Head of caudate nucleus (tissue), 42 donors: ENCODE measurements at regions not wholly inside any gene's neighbourhood (a gene's known extent, or its start where the extent isn't known, plus 50 kb on each side); places are given as distances from the start of the nearest gene placed in this dataset.
"Not testable (repeated sequence)": the region's sequence is repeated elsewhere in the genome, so short reads cannot be mapped to it uniquely, and the experiment has no call there.

Experiments used
- DNase-seq, 42 donors: peaks; one replicate each; pipeline versions ENCODE4 v3.0.0 to v3.0.0-alpha.2; 2020 to 2021; ENCODE audit warnings: mixed read lengths in 7 of 42
- intact Hi-C: fragments of 100-400 bp; cut with DNase I; formaldehyde crosslinking; loops from one replicate; pipeline ENCODE4 v1.15.0; 2022

DNA sequence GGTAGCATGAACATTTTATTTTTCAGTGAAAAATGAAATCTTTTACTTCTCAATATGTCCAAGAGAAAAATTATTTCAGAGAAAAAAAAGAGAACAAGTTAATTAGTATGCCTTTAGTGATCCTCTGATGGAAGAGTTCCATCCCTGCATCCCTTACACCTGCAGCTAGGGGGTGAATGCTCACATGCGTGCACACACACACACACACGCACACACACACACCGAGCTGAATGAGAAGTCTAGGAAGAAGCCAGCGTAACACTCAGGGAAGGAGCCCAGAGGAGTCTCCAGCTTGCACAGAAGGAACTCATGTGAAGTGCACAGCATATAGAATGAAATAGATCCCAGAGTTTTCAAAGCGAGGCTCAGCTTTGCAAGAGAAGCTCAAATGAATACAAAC lies 510.5 kb downstream of the IRS2 start:
- peak in 1 of 42 donors; percentile 4 for DNase-seq
- intact Hi-C loops: no loop called here

DNA sequence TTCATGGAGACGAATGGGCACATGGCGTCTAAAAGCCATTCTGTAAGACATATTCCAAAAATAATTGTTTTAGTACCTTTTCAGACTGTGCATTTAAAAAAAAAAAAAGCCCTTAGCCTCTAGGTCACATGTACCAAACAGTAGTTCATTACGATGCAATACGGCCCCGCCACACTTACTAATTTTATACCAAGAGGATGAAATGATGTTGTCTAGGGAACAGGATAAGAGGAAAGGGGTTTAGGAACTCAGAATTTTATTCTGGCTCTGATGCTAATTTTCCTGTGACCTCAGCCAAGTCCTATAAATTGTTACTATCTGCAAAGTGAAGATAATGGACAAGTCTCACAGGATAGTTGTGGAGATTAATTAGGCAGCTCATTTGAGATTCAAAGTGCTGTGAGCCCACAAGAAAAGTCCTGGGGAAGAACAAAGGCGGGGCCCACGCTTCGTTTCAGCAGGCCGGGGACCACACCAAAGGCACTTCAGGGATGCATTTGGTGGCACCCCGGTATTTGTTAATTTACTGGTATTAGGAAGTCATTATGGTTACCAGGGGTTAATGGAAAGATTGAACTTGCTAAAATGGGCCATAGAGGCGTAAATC lies 511.1 kb downstream of the IRS2 start:
- intact Hi-C loops: no loop called here
- DNase-seq: no peak

DNA sequence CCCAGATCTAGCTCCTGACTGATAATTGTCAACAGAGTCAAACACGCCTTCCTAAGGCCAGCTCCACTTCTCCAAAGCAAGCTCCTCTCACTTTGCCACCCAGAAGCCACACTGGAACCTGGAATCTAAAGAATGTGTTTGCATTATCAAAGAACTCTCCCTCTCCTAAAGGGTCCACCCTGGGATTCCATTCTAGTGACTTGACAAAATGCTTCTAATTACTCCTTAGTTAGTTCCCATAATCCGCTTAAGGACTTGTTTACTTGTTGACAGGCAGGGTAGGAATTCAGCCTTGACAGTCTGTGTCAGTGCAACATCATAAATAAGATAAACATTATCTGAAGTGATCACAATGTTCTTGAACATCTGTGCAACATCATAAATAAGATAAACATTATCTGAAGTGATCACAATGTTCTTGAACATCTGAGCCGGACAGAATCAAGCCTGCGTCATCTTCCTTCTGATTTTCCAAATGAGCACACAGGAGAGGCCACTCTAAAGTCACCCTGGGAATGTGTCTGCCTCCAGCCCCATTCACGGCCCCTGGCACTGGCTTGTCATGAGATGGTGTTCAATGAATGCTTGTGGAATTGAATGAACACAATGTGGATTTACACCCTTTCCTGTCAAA lies 512.1 kb downstream of the IRS2 start:
- intact Hi-C loops: no loop called here
- no peak for DNase-seq

DNA sequence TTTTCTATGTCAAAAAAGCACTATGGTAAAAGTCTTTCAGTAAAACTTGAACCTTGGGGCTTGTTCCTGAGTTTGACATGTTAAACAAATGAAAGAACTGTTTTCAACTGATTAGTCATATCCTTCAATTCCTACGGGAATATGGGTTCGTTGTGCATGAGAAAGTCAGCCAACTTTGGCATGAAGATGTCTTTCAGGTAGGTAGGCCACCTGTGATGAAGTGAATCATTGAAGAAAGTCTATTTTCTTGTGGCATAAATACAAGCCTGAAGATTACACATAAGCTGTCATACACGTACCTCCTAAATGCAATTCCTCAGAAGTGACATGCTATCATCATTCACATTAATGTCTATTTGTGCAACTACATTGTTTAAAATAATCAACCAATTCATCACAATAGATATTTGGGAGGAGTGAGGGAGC lies 513.0 kb downstream of the IRS2 start:
- intact Hi-C loops: no loop called here
- no peak for DNase-seq

DNA sequence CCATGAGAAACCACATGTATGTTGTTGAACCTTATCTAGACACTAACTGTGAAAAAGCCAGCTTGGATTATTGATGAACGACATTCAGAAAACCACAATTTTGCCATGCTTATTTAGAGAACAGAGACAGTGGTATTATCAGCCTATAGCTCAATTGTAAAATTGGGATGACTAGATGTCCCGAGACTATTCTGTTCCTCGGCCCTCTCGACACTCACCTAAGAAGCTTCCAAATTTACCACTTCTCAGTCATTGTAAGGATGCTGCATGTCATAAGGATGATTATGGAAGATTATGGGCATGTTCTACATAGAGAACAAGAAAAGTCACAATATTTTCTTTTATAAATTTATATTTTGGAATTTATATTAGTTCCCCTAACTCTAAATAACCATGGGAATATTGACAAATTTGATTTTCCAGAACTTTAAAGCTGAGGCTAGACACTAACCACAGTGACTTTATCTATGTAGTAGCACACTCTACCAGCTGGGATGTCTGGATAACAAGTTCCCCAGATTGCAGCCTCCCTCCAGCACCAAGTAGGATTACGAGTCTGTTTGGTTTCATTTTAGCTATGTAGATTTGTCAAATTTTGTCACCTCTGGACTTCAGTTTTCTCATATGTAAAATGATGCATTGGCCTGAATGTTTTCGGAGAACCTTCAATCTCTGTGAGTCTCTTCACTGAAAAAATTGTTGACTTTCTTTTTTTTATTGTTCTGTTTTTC lies 513.6 kb downstream of the IRS2 start:
- intact Hi-C loops: no loop called here
- no peak for DNase-seq

DNA sequence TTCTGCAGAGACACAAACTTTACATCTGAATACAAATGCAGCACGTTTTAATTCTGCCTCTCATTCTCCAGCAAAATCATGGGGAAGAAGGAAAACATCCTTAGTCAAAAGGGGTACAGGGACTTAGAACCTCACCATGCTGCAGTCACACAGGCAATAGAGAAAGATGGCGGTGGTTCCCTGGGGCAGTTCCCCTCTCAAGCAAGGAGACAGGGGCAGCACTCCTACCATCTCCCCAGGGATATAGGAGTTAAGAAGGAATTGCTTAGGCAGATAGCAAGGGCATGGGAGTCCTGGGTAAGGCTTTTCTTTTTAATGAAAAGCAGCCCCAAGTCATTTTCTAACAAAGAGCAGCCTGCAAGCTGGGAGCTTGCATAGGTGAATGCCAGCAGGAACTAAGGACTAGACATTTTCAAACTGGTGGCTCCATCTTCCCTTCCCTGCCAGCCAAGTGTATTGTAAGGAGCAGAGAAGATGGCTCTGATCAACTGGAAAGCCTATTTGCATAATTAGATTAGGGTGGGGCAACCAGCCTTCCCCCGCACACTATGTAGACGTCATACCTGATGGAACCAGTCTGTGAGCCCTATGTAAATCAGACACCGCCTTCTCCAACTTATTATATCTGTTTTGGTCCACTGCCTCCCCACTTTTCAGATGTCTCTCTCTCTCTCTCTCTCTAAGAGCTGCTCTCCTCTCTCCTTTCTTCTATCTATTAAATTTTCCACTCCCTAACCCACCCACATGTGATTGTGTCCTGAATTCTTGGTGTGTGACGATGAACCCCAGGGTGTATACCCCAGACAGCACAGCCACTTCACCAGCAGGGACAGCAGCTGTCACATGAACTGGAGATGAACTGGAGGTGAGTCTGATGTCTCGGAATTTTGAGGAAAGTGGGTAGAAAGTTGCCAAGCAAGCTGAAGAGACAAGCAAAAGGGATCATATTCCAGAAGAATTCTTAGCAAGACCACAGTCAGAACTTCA lies 514.5 kb downstream of the IRS2 start:
- intact Hi-C loops: no loop called here
- DNase-seq: no peak

DNA sequence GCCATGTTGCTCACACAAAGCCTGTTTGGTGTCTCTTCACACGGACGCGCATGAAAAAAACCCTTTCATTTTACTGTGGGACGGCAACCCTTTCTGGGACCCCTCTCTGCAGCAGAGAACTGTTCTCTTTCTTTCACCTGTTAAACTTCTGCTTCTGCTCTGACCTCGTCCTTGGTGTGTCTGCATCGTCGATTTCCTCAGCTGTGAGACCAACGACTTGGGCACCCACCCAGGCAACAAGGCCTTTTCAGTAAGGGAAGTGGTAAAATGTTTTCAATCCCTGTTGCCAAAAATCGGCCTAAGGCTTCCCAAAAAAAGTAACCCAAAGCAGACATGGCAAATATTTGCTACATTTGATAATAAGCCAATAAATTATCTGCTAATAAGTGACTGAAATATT lies 515.3 kb downstream of the IRS2 start:
- no peak for DNase-seq
- intact Hi-C loops: no loop called here

DNA sequence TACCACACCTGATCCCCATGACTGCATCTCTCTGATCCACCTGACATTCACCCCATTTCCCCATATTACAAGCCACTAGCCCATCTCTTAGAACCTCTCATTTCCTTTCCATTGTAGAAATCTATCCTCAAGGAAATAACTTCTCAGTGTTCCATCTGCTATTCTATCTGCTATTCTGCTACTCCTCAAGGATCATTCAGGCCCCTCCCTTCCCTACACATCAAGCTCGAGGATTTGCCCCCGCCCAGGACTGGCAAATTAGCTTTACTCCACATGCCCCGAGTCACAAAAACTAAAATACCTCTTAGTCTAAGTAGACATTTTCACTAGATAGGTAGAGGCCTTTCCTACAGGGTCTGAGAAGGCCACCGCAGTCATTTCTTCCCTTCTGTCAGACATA lies 517.0 kb downstream of the IRS2 start:
- DNase-seq, intact Hi-C loops: not testable (repeated sequence)

DNA sequence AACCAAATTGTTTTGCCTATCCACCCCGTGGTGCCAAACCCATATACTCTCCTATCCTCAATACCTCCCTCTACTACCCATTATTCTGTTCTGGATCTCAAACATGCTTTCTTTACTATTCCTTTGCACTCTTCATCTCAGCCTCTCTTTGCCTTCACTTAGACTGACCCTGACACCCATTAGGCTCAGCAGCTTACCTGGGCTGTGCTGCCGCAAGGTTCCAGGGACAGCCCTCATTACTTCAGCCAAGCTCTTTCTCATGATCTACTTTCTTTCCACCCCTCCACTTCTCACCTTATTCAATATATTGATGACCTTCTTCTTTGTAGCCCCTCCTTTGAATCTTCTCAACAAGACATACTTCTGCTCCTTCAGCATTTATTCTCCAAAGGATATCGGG lies 517.9 kb downstream of the IRS2 start:
- intact Hi-C loops, DNase-seq: not testable (repeated sequence)

DNA sequence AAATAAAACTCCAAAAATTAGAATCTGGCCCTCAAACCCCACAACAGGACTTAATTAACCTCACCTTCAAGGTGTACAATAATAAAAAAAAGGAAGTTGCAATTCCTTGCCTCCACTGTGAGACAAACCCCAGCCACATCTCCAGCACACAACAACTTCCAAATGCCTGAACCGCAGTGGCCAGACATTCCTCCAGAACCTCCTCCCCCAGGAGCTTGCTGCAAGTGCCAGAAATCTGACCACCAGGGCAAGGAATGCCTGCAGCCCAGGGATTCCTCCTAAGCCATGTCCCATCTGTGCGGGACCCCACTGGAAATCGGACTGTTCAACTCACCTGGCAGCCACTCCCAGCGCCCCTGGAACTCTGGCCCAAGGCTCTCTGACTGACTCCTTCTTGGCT lies 519.0 kb downstream of the IRS2 start:
- intact Hi-C loops, DNase-seq: not testable (repeated sequence)

DNA sequence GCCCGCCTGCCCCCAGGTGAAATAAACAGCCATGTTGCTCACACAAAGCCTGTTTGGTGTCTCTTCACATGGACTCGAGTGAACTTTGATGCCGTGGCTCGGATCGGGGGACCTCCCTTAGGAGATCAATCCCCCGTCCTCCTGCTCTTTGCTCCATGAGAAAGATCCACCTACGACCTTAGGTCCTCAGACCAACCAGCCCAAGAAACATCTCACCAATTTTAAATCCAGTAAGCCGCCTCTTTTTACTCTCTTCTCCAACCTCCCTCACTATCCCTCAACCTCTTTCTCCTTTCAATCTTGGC lies 521.0 kb downstream of the IRS2 start:
- intact Hi-C loops, DNase-seq: not testable (repeated sequence)

DNA sequence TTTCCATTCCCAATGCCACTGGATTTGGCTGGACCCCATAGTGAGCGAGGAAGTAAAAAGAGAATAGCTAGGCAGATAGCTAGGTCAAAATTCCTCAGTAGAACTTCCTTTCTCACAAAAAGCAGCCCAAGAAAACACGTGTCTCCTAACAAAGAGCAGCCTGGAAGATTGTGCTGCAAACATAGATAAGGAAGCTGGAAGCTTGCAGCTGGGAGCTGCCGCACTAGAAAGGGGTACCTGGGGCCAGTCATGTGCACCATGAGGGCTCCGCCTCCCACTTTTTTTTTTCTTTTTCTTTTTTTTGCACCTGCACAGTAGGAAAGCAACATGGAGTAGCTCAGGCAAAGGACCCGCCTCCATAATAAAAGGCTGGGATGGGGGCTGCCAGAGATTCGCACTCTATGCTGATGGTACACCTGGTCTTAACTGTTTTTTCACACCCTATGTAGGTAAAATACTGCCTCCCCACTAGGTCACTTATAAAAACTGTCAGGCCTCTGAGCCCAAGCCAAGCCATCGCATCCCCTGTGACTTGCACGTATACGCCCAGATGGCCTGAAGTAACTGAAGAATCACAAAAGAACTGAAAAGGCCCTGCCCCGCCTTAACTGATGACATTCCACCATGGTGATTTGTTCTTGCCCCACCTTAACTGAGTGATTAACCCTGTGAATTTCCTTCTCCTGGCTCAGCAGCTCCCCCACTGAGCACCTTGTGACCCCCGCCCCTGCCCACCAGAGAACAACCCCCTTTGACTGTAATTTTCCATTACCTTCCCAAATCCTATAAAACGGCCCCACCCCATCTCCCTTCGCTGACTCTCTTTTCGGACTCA lies 521.6 kb downstream of the IRS2 start:
- intact Hi-C loops, DNase-seq: not testable (repeated sequence)

DNA sequence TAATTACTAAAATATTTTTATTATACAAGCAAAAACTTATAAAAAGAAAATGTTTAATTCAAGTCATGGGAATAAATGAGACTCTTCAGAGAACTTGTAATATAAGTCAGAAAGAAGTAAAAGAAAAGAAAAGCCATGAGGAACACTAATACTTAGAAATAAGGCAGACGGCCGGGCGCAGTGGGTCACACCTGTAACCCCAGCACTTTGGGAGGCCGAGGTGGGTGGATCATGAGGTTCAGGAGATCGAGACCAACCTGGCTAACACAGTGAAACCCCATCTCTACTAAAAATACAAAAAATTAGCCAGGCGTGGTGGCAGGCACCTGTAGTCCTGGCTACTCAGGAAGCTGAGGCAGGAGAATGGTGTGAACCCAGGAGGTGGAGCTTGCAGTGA lies 528.6 kb downstream of the IRS2 start:
- DNase-seq, intact Hi-C loops: not testable (repeated sequence)
